ENCODE measurements at regions not wholly inside any gene's neighbourhood (a gene's known extent, or its start where the extent isn't known, plus 50 kb on each side); places are given as distances from the start of the nearest gene placed in this dataset.

GRCh38 chr15:70407955-70408354 lies 310.2 kb upstream of the TLE3 start:
- TF ChIP-seq CTCF (IDR thresholded peaks at IDR 0.05; ENCODE audit: insufficient read depth, low read length) (no peak), POLR2AphosphoS5 (IDR thresholded peaks at IDR 0.05; ENCODE audit: low read depth) (no peak), GABPA (IDR thresholded peaks at IDR 0.05; ENCODE audit: low read depth) (no peak)
